CD4-positive, alpha-beta T cell treated with Interleukin-17A for 4 hours (primary cell): ENCODE measurements at regions not wholly inside any gene's neighbourhood (a gene's known extent, or its start where the extent isn't known, plus 50 kb on each side); places are given as distances from the start of the nearest gene placed in this dataset.

Source experiments
- DNase-seq: peaks from one replicate; pipeline ENCODE4 v3.0.0-alpha.2; 2020; ENCODE audit warnings: mixed read lengths

DNA sequence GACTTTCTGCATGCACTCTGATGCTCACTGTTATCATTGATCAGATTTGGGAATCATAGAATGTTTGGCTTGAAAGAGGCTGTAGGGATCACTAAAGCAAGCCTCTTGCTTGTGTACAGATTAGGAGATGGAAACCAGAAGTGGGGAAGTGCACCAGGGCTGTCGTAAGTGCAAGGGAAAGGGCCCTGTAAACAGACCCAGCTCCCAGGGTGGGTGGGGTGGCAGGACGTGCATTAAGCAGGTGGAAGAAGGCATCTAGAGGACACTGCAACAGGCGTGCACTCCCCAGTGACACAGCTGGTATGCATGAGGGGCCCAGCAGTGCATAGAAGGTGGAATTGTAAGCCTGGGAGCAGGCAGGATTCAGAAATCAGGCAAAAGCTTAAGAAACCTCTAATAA, 58.0 kb upstream of the SLC7A14 start:
- no peak for DNase-seq

DNA sequence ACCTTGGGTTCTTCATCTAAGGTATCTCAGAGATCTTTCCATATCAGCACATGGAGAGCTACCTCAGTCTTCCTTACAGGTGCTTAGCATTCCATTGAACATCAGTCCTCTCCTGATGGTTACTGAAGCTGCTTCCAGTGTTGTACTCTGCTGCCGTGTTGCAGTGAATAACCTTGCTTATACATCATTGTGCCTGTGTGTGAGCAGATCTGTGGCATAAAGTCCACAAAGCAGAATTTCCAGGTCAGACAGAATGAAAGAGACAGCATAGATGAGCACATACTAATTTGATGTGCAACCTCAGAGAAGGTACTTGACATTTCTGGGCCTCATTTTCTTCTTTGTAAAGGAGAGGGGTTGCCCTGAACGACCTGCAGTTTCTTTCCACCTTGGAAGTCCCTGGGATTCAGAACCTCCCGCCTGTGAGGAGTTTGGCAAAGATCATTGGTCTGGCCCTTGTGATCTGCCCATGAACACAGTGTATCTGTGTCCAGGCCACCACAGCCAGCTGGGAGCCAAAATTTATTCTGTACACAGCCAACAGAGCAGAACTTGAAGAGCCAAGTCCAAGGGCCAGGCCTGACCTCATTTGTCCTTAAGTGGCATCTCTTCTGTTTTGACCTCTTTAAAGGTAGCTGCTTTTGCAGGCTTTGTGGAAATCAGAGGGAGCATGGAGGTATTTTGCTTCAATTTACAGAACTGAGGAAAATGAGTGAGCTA, 57.2 kb upstream of the SLC7A14 start:
- DNase-seq = no peak

DNA sequence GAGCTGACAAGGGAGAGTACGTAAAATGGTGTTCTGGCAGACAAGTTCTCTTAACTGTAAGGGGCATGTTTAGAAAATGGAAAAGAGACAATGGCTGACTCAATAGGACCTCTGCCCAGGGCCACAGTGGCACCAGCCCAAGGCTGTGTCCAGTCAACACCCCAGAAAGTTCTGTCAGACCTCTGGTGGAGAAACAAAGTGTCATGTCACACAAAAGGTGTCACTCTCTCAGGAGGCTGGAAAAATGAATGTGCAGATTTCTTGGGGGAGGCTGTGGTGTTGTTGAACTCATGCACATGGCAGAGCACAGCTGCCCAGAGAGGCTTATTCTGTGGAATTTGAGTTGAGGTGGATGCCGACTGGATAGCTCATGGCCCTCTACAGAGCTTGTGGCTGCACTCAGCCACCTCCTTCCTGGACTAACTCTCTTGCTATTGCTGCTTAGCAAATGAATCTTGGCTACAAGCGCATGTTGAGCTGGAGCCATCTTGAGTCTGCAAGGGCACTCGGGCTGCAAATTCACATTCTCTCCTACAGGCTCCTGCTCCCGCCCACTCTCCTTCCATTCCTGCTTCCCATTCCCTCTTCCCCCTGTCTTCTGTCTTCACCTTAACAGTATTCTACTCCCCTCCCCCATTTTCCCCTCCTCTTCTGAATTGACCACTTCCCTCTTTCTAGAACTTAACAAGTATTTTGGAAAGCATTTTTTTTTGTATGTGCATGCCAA, 55.8 kb upstream of the SLC7A14 start:
- DNase-seq = no peak

DNA sequence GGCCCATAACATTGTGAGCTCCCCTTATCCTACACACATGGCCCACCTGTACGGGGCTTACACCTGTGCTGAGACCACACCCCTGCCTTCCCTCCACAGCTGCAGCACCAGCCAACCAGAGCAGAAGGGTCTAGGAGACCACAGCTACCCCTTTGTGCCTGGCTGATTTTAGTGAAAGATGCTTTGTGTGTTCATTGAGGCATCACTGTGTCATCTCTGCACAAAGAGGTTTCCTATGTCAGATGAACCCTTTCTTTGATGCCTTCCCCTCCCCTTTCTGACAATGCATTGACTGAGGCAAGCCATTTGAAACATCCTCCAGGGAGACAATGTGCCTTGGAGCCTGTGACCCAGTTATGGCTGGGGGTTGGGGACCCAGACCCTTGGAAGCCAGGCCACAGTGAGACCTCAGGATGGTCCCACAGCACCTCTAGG, 54.9 kb upstream of the SLC7A14 start:
- DNase-seq = no peak

DNA sequence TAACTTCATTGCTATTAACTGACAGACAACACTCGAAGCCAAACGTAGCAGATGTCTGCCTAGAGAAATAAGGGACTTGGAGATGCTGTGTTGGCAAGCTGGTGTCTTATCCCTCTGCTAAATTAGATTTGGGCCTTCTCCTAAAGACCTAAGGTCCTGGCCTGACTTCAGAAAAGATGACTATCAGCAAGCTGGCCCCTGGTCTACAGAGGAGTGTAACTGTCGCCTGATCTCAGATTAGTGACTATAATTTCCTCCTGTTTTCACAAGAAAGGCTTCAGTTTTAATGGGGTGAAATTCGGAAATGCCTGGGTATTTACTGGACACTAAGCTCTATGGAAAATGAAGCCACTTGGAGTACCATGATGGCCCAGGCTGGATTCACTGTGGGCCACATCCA, 53.1 kb upstream of the SLC7A14 start:
- no peak for DNase-seq

- DNase-seq = no peak
Measured at GRCh38 chr3:170637306-170637705, 51.4 kb upstream of the SLC7A14 start.

DNA sequence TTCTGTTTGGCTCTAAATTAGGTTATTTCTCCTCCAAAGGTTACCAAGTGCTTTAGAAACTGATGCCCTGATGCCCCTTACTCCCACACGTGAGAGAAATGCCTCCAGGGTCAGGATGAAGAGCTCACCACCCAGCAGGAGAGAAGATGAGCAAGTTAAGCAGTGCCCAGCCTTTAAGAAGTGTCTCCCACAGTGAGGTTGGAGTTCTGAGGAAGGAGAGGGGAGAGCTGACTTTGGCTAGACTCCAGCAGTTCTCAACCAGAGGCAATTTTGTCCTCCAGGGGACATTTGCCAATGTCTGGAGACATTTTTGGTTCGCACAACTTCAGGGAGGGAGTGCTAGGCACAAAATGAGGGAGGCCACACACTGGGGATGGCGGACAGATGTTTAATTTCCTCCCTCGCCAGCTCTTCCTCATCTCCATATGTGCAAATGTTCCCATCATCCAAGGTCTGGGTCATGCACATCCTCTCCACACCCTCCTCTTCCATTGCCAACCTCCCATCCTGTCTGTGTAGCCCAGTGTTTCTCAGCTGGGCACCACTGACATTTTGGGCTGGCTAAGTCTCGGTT, 50.6 kb upstream of the SLC7A14 start:
- no peak for DNase-seq
